IMR-90 (cell line): ENCODE measurements at regions not wholly inside any gene's neighbourhood (a gene's known extent, or its start where the extent isn't known, plus 50 kb on each side); places are given as distances from the start of the nearest gene placed in this dataset.

Experiments used
- ATAC-seq: fragments of 200-7000 bp; cut with Tn5 transposase; 2 replicates; pipeline ENCODE4 v1.9.1; 2020; ENCODE audit warnings: low read depth, mild to moderate bottlenecking, moderate library complexity
- BruUV-seq: library from RNA; stranded (reverse); fragments of 400-500 nt; replicated peaks from 2 replicates; lab custom pipeline; 2021; lab: Mats Ljungman, UMichigan
- CTCF ChIA-PET: fragments of 300-600 bp; formaldehyde crosslinking; extraction: SDS; loops from one replicate; lab custom pipeline; 2021; ENCODE audit warnings: antibody characterized with exemption; lab: Yijun Ruan, JAX
- POLR2A ChIA-PET: fragments of 300-600 bp; sonication (Branson Sonifier 250); formaldehyde crosslinking; loops from one replicate; lab custom pipeline; 2022; ENCODE audit warnings: antibody characterized with exemption; ENCODE audit not compliant: unreplicated experiment; lab: Charles Lee
- DNase-seq: peaks from one replicate; pipeline ENCODE4 v3.0.0; 2013
- H2AFZ ChIP-seq: replicated peaks from 2 replicates; pipeline ENCODE3; 2013; ENCODE audit warnings: low read length, mild to moderate bottlenecking; ENCODE audit not compliant: poor library complexity
- H2AK5ac ChIP-seq: 2 replicates; pipeline ENCODE4 v1.6.1; 2013; ENCODE audit warnings: low read depth, low read length, inconsistent platforms
- H2AK9ac ChIP-seq: replicated peaks from 2 replicates; pipeline ENCODE3; 2013; ENCODE audit warnings: mild to moderate bottlenecking, low read depth, low read length, moderate library complexity; ENCODE audit not compliant: poor library complexity
- H2BK120ac ChIP-seq: 2 replicates; pipeline ENCODE4 v1.6.1; 2013; ENCODE audit warnings: low read depth, low read length, inconsistent platforms
- H2BK15ac ChIP-seq: 3 replicates; pipeline ENCODE4 v1.6.1; 2013; ENCODE audit warnings: low read depth, low read length, inconsistent platforms
- H2BK20ac ChIP-seq: 2 replicates; pipeline ENCODE4 v1.6.1; 2013; ENCODE audit warnings: low read depth, mild to moderate bottlenecking, inconsistent platforms, low read length, moderate library complexity
- H2BK5ac ChIP-seq: 2 replicates; pipeline ENCODE4 v1.6.1; 2013; ENCODE audit warnings: mild to moderate bottlenecking, low read depth, low read length, inconsistent platforms; ENCODE audit not compliant: poor library complexity, severe bottlenecking
- H3K14ac ChIP-seq: replicated peaks from 2 replicates; pipeline ENCODE4 v1.6.1; 2013; ENCODE audit warnings: low read depth, low read length, inconsistent platforms
- H3K18ac ChIP-seq: 2 replicates; pipeline ENCODE4 v1.6.1; 2013; ENCODE audit warnings: low read depth, low read length, control low read depth
- H3K23ac ChIP-seq: 2 replicates; pipeline ENCODE4 v1.6.1; 2013; ENCODE audit warnings: low read depth, low read length, inconsistent platforms
- H3K27ac ChIP-seq: 2 replicates; pipeline ENCODE4 v1.5.1; 2013; ENCODE audit warnings: mild to moderate bottlenecking, control low read depth, low read length; ENCODE audit not compliant: insufficient read depth
- H3K27me3 ChIP-seq: 2 replicates; pipeline ENCODE4 v1.6.1; 2013; ENCODE audit warnings: low read length; ENCODE audit not compliant: control insufficient read depth, insufficient read depth
- H3K36me3 ChIP-seq: 2 replicates; pipeline ENCODE4 v1.6.1; 2013; ENCODE audit warnings: low read length, mixed read lengths; ENCODE audit not compliant: control insufficient read depth, insufficient read depth
- H3K4ac ChIP-seq: 2 replicates; pipeline ENCODE4 v1.6.1; 2013; ENCODE audit warnings: low read depth, low read length, inconsistent platforms
- H3K4me1 ChIP-seq: 2 replicates; pipeline ENCODE4 v1.6.1; 2013; ENCODE audit warnings: low read length, mixed read lengths; ENCODE audit not compliant: control insufficient read depth, insufficient read depth
- H3K4me2 ChIP-seq: 2 replicates; pipeline ENCODE4 v1.6.1; 2013; ENCODE audit warnings: low read depth, mild to moderate bottlenecking, control low read depth, low read length, moderate library complexity
- H3K4me3 ChIP-seq: 2 replicates; pipeline ENCODE4 v1.5.1; 2013; ENCODE audit warnings: low read depth, mild to moderate bottlenecking, control low read depth, low read length, moderate library complexity; ENCODE audit not compliant: insufficient read depth
- H3K56ac ChIP-seq: 2 replicates; pipeline ENCODE4 v1.6.1; 2013; ENCODE audit warnings: low read length, inconsistent platforms; ENCODE audit not compliant: insufficient read depth; ENCODE audit errors: extremely low read depth
- H3K79me1 ChIP-seq, 2 experiments: 2 replicates each; pipeline ENCODE4 v1.6.1; 2013; ENCODE audit warnings: low read length in 2 of 2, inconsistent platforms in 1 of 2, low read depth in 1 of 2
- H3K9ac ChIP-seq: 2 replicates; pipeline ENCODE4 v1.6.1; 2013; ENCODE audit warnings: low read depth, low read length, control low read depth
- H3K9me1 ChIP-seq: 2 replicates; pipeline ENCODE4 v1.6.1; 2013; ENCODE audit warnings: low read length, inconsistent platforms; ENCODE audit not compliant: insufficient read depth
- H3K9me3 ChIP-seq: 2 replicates; pipeline ENCODE4 v1.6.1; 2013; ENCODE audit warnings: low read length; ENCODE audit not compliant: control insufficient read depth, insufficient read depth
- H4K20me1 ChIP-seq: 2 replicates; pipeline ENCODE4 v1.6.1; 2013; ENCODE audit warnings: low read length, inconsistent platforms; ENCODE audit not compliant: insufficient read depth
- H4K5ac ChIP-seq: 2 replicates; pipeline ENCODE4 v1.6.1; 2013; ENCODE audit warnings: mild to moderate bottlenecking, low read depth, low read length, control low read depth
- H4K8ac ChIP-seq, 2 experiments: 2 replicates each; pipeline ENCODE4 v1.6.1; 2013; ENCODE audit warnings: low read depth in 2 of 2, low read length in 2 of 2, control low read depth in 1 of 2, inconsistent platforms in 1 of 2
- H4K91ac ChIP-seq: 2 replicates; pipeline ENCODE4 v1.6.1; 2013; ENCODE audit warnings: low read depth, low read length, inconsistent platforms; ENCODE audit not compliant: insufficient read depth
- MAZ ChIP-seq: IDR thresholded peaks from 2 replicates; pipeline ENCODE4 v1.6.1; 2012; ENCODE audit warnings: low read depth, mild to moderate bottlenecking, low read length, improper control_type of control experiment, moderate library complexity, borderline replicate concordance
- POLR2A ChIP-seq: IDR thresholded peaks from 2 replicates; pipeline ENCODE4 v1.6.1; 2012; ENCODE audit warnings: mild to moderate bottlenecking, low read depth, low read length
- RAD21 ChIP-seq: IDR thresholded peaks from 2 replicates; pipeline ENCODE4 v1.6.1; 2012; ENCODE audit warnings: low read length, improper control_type of control experiment
- WGBS, 2 experiments: methylation state at CpG; one replicate each; pipeline versions ENCODE4 v1.1.5 to v1.1.7; 2013; ENCODE audit warnings: missing lambda C conversion rate in 2 of 2; ENCODE audit not compliant: insufficient read length in 1 of 2; ENCODE audit errors: extremely low coverage in 2 of 2; 5-methylcytosine and 5-hydroxymethylcytosine counted together
- dilution Hi-C: fragments of 300-500 bp; cut with HindIII; formaldehyde crosslinking; loops from one replicate; pipeline ENCODE4 v1.14.3; 2018; ENCODE audit warnings: low sequenced_read_pairs; ENCODE audit not compliant: unreplicated experiment
- in situ Hi-C: fragments of 300-500 bp; cut with MboI; formaldehyde crosslinking; loops from 3 replicates; pipeline ENCODE4 v1.14.3; 2019; ENCODE audit warnings: low sequenced_read_pairs, inconsistent platforms, mixed read lengths
- intact Hi-C: fragments of 100-400 bp; cut with micrococcal nuclease; formaldehyde crosslinking; loops from 2 replicates; pipeline ENCODE4 v1.10.0; 2022
- TF ChIP-seq, protein P1 (sequence below): conservative IDR thresholded peaks from 2 replicates; pipeline ENCODE4 v1.5.1; 2012; ENCODE audit warnings: mild to moderate bottlenecking, low read depth, low read length, improper control_type of control experiment

DNA sequence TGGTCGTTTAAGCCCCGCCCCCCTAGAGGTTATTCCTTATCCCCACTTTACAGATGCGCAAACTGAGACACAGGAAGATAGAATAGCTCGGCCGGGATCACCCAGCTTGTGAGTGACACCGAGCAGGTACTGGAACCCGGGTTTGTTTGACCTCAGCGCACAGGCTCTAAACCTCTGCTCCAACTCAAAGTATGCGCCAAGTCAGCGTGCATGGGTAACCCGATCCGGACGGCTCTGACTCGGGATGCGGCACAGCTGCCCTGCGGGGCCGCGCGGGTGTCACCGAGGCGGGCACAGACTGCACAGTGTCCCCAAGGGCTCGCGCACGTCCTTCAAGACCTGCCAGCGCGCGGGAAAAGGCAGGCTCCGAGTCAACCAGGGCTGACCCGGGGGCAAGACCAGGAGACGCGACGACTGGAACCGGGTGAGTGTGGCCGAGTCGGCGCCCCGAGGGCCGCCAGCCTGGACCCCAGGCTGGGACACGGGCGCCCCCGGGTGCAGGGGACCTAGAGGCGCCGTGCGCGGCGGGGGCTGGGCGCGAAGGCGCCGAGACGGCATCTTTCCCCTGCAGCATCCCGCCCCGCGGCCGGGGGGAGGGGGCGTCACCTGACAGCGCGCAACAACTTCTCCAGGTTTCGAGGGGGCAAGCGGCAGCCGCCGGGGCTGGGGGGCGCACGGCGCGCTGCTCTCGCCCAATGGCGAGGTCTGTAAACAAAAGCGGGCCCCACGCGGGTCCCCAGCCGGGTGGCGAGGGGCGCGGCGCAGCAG lies 101.9 kb upstream of the SOD1 start:
- no peak for ATAC-seq

More for the DNA sequence above, 101.9 kb upstream of the SOD1 start:
- H2AK9ac ChIP-seq = no peak overlapping the region
- H3K9me3 ChIP-seq = peaks cover 3% of the 10 kb centered on the region; the same call in 1 of the 2 replicates
- no peak overlapping the region for H3K14ac ChIP-seq
- intact Hi-C loops (no loop called here), dilution Hi-C loops (no loop called here), in situ Hi-C loops (no loop called here)
- H2AFZ ChIP-seq = no peak overlapping the region
- H2BK5ac ChIP-seq = no peak overlapping the region
- no peaks in the 10 kb centered on the region for H3K4me1 ChIP-seq
- H4K5ac ChIP-seq = no peak overlapping the region
- H3K36me3 ChIP-seq = no peaks in the 10 kb centered on the region
- no peak overlapping the region for H4K8ac ChIP-seq
- no peak overlapping the region for H2BK15ac ChIP-seq
- H3K18ac ChIP-seq = no peak overlapping the region
- no peaks in the 10 kb centered on the region for H4K20me1 ChIP-seq
- BruUV-seq = no TSS peak
- H3K4me2 ChIP-seq = no peak overlapping the region
- no peak overlapping the region for H2AK5ac ChIP-seq
- H4K91ac ChIP-seq = no peak overlapping the region
- peaks cover 39% of the 10 kb centered on the region for H3K27me3 ChIP-seq
- H3K56ac ChIP-seq = no peak overlapping the region
- POLR2A ChIA-PET = no interaction called here
- no peak overlapping the region for H3K27ac ChIP-seq
- H2BK20ac ChIP-seq = no peak overlapping the region
- 9% methylated on average over 34 of the region's 76 CpGs; no CpG with 5 or more reads in 1 of the 2 experiments for WGBS, 2 experiments
- H3K9me1 ChIP-seq = no peaks in the 10 kb centered on the region
- no peak overlapping the region for H2BK120ac ChIP-seq
- no peak overlapping the region for H3K4ac ChIP-seq
- TF ChIP-seq RAD21 = no peak
- no peak for TF ChIP-seq MAZ
- TF ChIP-seq, protein P1, sequence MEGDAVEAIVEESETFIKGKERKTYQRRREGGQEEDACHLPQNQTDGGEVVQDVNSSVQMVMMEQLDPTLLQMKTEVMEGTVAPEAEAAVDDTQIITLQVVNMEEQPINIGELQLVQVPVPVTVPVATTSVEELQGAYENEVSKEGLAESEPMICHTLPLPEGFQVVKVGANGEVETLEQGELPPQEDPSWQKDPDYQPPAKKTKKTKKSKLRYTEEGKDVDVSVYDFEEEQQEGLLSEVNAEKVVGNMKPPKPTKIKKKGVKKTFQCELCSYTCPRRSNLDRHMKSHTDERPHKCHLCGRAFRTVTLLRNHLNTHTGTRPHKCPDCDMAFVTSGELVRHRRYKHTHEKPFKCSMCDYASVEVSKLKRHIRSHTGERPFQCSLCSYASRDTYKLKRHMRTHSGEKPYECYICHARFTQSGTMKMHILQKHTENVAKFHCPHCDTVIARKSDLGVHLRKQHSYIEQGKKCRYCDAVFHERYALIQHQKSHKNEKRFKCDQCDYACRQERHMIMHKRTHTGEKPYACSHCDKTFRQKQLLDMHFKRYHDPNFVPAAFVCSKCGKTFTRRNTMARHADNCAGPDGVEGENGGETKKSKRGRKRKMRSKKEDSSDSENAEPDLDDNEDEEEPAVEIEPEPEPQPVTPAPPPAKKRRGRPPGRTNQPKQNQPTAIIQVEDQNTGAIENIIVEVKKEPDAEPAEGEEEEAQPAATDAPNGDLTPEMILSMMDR = no peak
- no peak for TF ChIP-seq POLR2A
- H3K79me1 ChIP-seq = no peaks in the 10 kb centered on the region
- CTCF ChIA-PET = no interaction called here
- DNase-seq = no peak
- H3K23ac ChIP-seq = no peak overlapping the region
- no peak overlapping the region for H3K9ac ChIP-seq
- H3K4me3 ChIP-seq = no peak overlapping the region
